Renal pelvis (tissue), 1 donor: ENCODE measurements at regions not wholly inside any gene's neighbourhood (a gene's known extent, or its start where the extent isn't known, plus 50 kb on each side); places are given as distances from the start of the nearest gene placed in this dataset.

ENCODE experiments used
- DNase-seq: peaks from one replicate; pipeline ENCODE4 v3.0.0-alpha.2; 2013

- no peak for DNase-seq
Observed at GRCh38 chr2:15779381-15780041, 160.8 kb upstream of the MYCN start.

GRCh38 chr2:15780234-15780633 lies 160.1 kb upstream of the MYCN start:
- DNase-seq, result no peak

GRCh38 chr2:15780912-15781574 lies 159.3 kb upstream of the MYCN start:
- DNase-seq, result no peak

GRCh38 chr2:15782009-15782751 lies 158.2 kb upstream of the MYCN start:
- DNase-seq, result no peak

- no peak for DNase-seq
Observed at GRCh38 chr2:15782769-15783294, 157.5 kb upstream of the MYCN start.

GRCh38 chr2:15783489-15783888 lies 156.9 kb upstream of the MYCN start:
- DNase-seq, result no peak

GRCh38 chr2:15784106-15784885 lies 156.1 kb upstream of the MYCN start:
- DNase-seq, result no peak

GRCh38 chr2:15784886-15785801 lies 155.2 kb upstream of the MYCN start:
- DNase-seq, result no peak

- no peak for DNase-seq
Observed at GRCh38 chr2:15786003-15786654, 154.2 kb upstream of the MYCN start.

GRCh38 chr2:15786901-15787300 lies 153.4 kb upstream of the MYCN start:
- DNase-seq, result no peak

GRCh38 chr2:15787535-15788454 lies 152.6 kb upstream of the MYCN start:
- no peak for DNase-seq

- DNase-seq, result no peak
Observed at GRCh38 chr2:15788455-15788829, 151.9 kb upstream of the MYCN start.

- DNase-seq, result no peak
Observed at GRCh38 chr2:15788830-15789229, 151.5 kb upstream of the MYCN start.

GRCh38 chr2:15789381-15790062 lies 150.8 kb upstream of the MYCN start:
- no peak for DNase-seq

- no peak for DNase-seq
Observed at GRCh38 chr2:15790326-15790725, 150.0 kb upstream of the MYCN start.

- no peak for DNase-seq
Observed at GRCh38 chr2:15790838-15791237, 149.5 kb upstream of the MYCN start.

- no peak for DNase-seq
Observed at GRCh38 chr2:15791294-15791693, 149.1 kb upstream of the MYCN start.

- no peak for DNase-seq
Observed at GRCh38 chr2:15792331-15792730, 148.0 kb upstream of the MYCN start.
